Kidney (tissue), 13 donors: ENCODE measurements at regions not wholly inside any gene's neighbourhood (a gene's known extent, or its start where the extent isn't known, plus 50 kb on each side); places are given as distances from the start of the nearest gene placed in this dataset.

Experiments
- DNase-seq, 5 donors: peaks; one replicate each; pipeline ENCODE4 v3.0.0-alpha.2; 2013 to 2020
- FAIRE-seq: peaks from 2 replicates; lab custom pipeline; 2012; peaks lifted over from hg19 to GRCh38; lab: Jason Lieb, UNC
- H3K27ac ChIP-seq, 2 donors: one replicate each; pipeline ENCODE4 v1.7.0; 2013; ENCODE audit warnings: low read depth in 2 of 2, low read length in 2 of 2, inconsistent platforms in 1 of 2
- H3K27me3 ChIP-seq: one replicate; pipeline ENCODE4 v1.7.1; 2013; ENCODE audit warnings: low read length, inconsistent platforms; ENCODE audit not compliant: control insufficient read depth, insufficient read depth
- H3K36me3 ChIP-seq, 3 donors: one replicate each; pipeline versions ENCODE4 v1.7.0 to v1.7.1; 2013; ENCODE audit warnings: low read length in 3 of 3, control low read depth in 1 of 3, inconsistent platforms in 1 of 3; ENCODE audit not compliant: insufficient read depth in 3 of 3, control insufficient read depth in 2 of 3
- H3K4me1 ChIP-seq, 3 donors: one replicate each; pipeline versions ENCODE4 v1.7.0 to v1.7.1; 2013; ENCODE audit warnings: low read length in 3 of 3, inconsistent platforms in 1 of 3, low read depth in 1 of 3; ENCODE audit not compliant: control insufficient read depth in 2 of 3, insufficient read depth in 2 of 3
- H3K4me3 ChIP-seq, 3 donors: one replicate each; pipeline versions ENCODE4 v1.7.0 to v1.8.1; 2013; ENCODE audit warnings: low read length in 3 of 3, control low read depth in 1 of 3, inconsistent platforms in 1 of 3
- H3K9ac ChIP-seq, 3 donors: one replicate each; pipeline versions ENCODE4 v1.7.0 to v1.7.1; 2013; ENCODE audit warnings: low read length in 3 of 3, control low read depth in 1 of 3, inconsistent platforms in 1 of 3
- H3K9me3 ChIP-seq, 3 donors: one replicate each; pipeline versions ENCODE4 v1.7.0 to v1.7.1; 2013; ENCODE audit warnings: low read length in 3 of 3, control low read depth in 1 of 3, inconsistent platforms in 1 of 3; ENCODE audit not compliant: control insufficient read depth in 2 of 3, insufficient read depth in 1 of 3
- CTCF ChIP-seq: IDR thresholded peaks from 3 replicates; pipeline ENCODE4 v1.5.1; 2012; ENCODE audit warnings: mild to moderate bottlenecking, moderate library complexity, borderline replicate concordance; ENCODE audit not compliant: insufficient read depth; ENCODE audit errors: extremely low read depth
- intact Hi-C: fragments of 100-400 bp; cut with DNase I; formaldehyde crosslinking; loops from one replicate; pipeline ENCODE4 v1.11.1; 2022
- donor health status: control.
- donor health status: control.
- donor health status: control.
- donor health status: control.
- donor health status: control.
- donor health status: DM: yes; HTN: yes; CAD: no.
- donor health status: Normal renal cell carcinoma (clear cell type).

GRCh38 chr12:90366286-90366685 lies 588.7 kb downstream of the CCER1 start:
- intact Hi-C loops, result no loop called here

DNA sequence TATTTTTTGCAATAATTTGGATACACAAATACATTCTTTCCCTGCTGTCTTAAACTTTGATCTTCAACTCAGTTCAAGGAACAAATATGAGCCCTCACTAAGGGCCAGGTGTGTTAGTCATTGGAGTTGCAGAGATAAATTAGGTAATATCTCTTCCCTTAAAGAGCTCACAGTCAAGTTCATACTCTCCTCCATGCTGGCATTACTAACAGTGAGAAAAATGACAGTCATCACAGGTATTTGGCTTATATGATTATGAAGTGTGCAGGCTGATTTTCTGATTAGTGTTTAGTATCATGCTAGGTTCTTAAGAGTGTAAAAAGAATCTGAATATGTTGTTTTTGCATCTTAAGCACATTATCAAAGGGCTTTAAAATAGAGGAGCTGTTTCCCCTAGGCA lies 594.7 kb downstream of the CCER1 start:
- DNase-seq (no peak), FAIRE-seq (no peak)
- no peaks in the 10 kb centered on the region for H3K27me3 ChIP-seq
- H3K4me3 ChIP-seq, result no peak overlapping the region
- no peaks in the 10 kb centered on the region for H3K9me3 ChIP-seq
- H3K27ac ChIP-seq, result no peak overlapping the region
- no peaks in the 10 kb centered on the region for H3K4me1 ChIP-seq
- intact Hi-C loops, result no loop called here
- H3K36me3 ChIP-seq, result no peaks in the 10 kb centered on the region
- no peak overlapping the region for H3K9ac ChIP-seq
- no peak for TF ChIP-seq CTCF

More at GRCh38 chr12:90366286-90366685, 588.7 kb downstream of the CCER1 start:
- Histone ChIP-seq H3K9ac (no peak overlapping the region), H3K27ac (no peak overlapping the region), H3K36me3 (no peaks in the 10 kb centered on the region), H3K9me3 (no peaks in the 10 kb centered on the region), H3K4me3 (no peak overlapping the region), H3K27me3 (no peaks in the 10 kb centered on the region), H3K4me1 (no peaks in the 10 kb centered on the region)
- DNase-seq (no peak), FAIRE-seq (no peak)
- no peak for TF ChIP-seq CTCF

GRCh38 chr12:90355711-90356355 lies 599.1 kb downstream of the CCER1 start:
- Histone ChIP-seq H3K9me3 (no peaks in the 10 kb centered on the region), H3K27ac (no peak overlapping the region), H3K36me3 (no peaks in the 10 kb centered on the region), H3K4me3 (no peak overlapping the region), H3K27me3 (no peaks in the 10 kb centered on the region), H3K4me1 (no peaks in the 10 kb centered on the region), H3K9ac (no peak overlapping the region)
- FAIRE-seq (no peak), DNase-seq (peak in 2 of 5 donors; percentile 58 to 65)
- no peak for TF ChIP-seq CTCF
- intact Hi-C loops, result no loop called here

DNA sequence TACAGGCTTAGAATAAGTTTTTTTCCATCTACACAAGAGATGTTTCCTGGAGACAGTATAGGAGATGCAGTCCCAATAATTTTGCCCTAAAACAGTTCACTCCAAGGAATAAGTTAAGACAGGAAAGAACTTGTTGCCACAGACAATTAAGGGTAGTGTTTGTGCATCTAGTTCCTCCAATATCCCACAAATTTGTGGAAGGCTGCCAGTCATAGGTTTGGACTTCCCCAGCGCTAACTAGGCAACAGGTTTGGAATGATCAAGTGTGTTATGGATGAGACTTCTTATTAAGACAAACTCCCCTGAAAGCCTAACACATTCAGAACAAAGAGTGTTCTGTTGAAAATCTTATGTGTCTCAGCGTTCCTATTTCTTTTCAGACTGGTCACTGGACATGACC lies 611.0 kb downstream of the CCER1 start:
- H3K4me1 ChIP-seq, result no peaks in the 10 kb centered on the region
- H3K27me3 ChIP-seq, result no peaks in the 10 kb centered on the region
- no peaks in the 10 kb centered on the region for H3K36me3 ChIP-seq
- H3K9me3 ChIP-seq, result no peaks in the 10 kb centered on the region
- no peak overlapping the region for H3K4me3 ChIP-seq
- intact Hi-C loops, result no loop called here
- H3K27ac ChIP-seq, result no peak overlapping the region
- DNase-seq, result no peak
- TF ChIP-seq CTCF, result no peak
- H3K9ac ChIP-seq, result no peak overlapping the region
- FAIRE-seq, result no peak
